Suppressor macrophage treated with lipopolysaccharide for 4 hours (primary cell): ENCODE measurements at regions not wholly inside any gene's neighbourhood (a gene's known extent, or its start where the extent isn't known, plus 50 kb on each side); places are given as distances from the start of the nearest gene placed in this dataset.

Source experiments
- DNase-seq: peaks from one replicate; pipeline ENCODE4 v3.0.0-alpha.2; 2020

DNA sequence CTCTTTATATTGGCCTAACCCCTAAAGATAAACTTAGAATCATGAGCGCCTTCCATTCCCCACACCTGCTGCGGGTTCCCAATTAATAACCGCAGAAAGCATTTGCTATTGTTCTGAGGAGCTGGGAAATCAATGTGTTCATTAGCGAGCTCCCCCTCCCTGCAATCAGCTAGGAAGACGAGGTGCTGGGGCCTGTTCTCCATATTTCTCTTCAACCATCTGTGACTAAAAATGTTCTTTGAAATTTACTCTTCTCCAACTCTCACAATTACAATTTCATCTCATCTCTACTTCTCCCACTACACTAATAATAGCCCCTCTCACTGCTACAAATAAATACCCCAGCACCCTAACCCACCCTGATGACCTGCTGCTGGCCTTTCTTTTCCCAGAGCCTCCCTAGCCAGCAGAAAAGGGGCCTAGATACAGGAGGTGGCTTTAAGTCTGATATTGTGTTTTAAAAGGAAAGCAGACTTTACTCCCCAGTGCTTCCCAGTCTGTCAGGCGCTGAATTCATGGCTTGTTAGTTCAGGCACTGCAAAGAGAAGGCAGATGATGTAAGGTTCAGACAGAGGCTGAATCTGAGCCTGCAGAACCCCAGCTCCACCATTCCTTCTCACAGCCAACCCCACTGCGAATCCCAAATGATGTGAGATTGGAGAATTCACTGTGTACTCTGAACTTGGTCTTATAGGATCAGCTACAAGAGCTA, 477.5 kb upstream of the DAB1 start:
- DNase-seq: no peak

- no peak for DNase-seq
Measured at GRCh38 chr1:57898531-57898930, 474.7 kb upstream of the DAB1 start.

GRCh38 chr1:57897581-57897980, 473.7 kb upstream of the DAB1 start:
- DNase-seq: no peak

GRCh38 chr1:57894315-57894714, 470.5 kb upstream of the DAB1 start:
- no peak for DNase-seq

DNA sequence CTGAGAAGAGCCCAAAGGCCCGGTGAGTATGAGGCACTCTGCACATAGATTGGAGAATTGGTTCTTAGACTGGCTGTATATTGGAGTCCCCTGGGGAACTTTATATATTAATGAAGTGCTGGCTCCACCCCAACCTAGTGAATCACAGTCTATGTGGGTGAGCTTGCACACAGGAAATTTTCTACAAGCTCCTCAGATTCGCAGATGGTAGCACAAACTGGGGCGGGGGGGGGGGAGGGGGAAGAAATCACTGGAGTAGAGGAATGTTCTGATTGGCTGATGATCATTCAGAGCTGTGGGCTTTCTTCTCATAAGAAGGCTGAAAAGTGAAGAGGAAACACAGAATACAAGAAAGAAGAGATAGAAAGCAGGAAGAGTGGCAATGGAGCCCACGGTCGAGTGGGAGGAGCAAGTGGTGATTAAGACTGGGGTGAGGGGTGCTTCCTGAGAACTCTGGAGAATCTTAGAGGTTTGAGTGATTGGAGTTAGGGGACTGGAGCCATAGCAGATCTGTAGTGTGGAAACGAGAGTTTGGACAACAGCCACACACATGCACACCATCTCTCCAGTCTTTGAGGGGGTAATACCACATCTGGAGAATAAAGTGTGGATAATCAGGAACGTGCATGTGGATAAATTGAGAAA, 465.9 kb upstream of the DAB1 start:
- no peak for DNase-seq

- DNase-seq: no peak
Measured at GRCh38 chr1:57887964-57888491, 464.2 kb upstream of the DAB1 start.

DNA sequence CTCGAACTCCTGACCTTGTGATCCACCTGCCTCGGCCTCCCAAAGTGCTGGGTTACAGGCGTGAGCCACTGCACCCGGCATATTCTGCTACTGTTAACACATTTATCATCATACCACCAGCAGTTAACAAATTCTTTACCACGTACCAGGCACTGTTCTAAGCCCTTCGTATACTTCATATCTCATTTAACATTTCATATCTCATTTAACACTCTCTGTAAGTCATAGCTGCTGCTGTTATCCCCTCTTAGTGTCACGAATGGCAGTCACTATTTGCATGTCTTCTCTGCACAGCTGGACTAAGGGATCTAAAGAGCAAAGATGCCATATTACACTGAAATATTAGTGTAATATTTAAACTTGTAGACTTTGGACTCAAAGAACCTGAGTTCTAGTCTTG, 462.5 kb upstream of the DAB1 start:
- no peak for DNase-seq

DNA sequence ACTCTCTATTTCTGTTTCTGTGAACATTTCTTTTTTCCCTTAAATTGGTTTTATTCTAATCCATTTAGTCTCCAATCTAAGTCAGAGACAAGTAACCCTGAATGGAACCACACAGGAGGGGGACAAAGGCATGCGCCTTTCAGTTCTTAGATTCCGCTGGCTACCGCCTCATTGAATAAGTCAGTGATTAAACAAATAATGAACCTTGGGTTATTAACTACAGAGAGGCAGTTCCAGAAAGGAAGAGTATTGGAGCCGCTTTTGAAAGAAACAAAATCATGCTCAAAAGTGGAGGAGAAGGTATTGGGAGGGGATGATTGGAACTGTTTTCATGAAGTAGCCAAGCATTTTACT, 459.8 kb upstream of the DAB1 start:
- no peak for DNase-seq

GRCh38 chr1:57882934-57883641, 459.2 kb upstream of the DAB1 start:
- DNase-seq: no peak

GRCh38 chr1:57882072-57882471, 458.2 kb upstream of the DAB1 start:
- no peak for DNase-seq

DNA sequence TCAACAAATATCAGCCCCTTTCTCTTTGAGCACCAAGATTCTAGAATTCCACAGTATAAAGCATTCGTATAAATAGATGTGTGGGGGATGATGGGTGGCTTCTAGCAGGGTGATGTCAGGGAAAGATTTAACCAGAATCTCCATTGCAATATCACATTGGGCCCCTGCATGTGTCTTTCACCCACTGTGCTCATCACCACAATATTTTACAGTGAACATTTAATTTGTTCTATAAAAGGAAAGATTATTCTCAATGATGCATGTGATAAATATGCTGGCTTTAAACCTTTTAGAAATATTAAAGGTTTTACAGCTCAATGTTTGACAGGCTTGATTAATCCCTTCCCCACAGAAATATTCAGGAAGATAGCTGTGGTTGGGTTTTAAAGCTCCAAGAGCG, 457.8 kb upstream of the DAB1 start:
- no peak for DNase-seq

DNA sequence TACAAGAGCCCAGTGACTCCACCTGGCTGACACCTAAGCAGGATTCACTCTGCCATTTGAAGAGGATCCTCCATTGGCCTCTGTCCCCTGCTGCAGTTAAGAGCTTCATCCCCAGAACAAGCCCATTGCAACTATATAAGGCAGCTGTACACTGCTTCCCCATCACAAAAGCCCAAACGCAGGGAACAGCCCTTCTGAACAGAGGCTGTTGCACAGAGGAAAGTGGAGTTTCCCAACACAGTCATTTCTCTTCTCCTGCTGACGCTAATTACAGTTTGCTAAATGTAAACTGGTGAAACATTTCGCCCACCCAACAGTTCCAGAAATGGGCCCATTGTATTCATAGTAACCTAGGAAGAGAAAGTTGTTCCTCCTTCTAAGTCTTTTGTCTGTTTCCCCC, 455.8 kb upstream of the DAB1 start:
- DNase-seq: no peak

GRCh38 chr1:57874418-57874877, 450.6 kb upstream of the DAB1 start:
- DNase-seq: no peak

GRCh38 chr1:57872913-57873312, 449.1 kb upstream of the DAB1 start:
- DNase-seq: no peak

- DNase-seq: no peak
Measured at GRCh38 chr1:57868908-57869307, 445.0 kb upstream of the DAB1 start.

DNA sequence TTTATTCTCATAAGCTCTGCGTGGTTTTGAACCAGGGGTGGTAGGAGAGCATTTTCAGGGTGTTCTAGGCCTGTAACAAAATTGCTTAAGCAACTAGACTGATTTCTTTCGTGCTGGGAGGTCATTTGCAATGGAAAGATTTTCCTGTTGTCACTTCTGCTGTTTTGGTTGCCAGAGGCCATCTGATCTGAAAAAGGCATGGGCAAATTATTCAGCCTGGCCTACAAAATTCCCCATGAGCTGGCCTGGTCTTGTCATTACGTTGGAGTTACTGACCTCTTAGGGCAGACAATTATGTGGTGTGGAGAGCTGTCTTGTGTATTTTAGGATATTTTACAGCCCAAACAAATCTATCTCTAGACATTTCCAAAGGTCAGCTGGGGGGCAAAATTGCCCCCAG, 444.4 kb upstream of the DAB1 start:
- DNase-seq: no peak

GRCh38 chr1:57866998-57867397, 443.1 kb upstream of the DAB1 start:
- no peak for DNase-seq

DNA sequence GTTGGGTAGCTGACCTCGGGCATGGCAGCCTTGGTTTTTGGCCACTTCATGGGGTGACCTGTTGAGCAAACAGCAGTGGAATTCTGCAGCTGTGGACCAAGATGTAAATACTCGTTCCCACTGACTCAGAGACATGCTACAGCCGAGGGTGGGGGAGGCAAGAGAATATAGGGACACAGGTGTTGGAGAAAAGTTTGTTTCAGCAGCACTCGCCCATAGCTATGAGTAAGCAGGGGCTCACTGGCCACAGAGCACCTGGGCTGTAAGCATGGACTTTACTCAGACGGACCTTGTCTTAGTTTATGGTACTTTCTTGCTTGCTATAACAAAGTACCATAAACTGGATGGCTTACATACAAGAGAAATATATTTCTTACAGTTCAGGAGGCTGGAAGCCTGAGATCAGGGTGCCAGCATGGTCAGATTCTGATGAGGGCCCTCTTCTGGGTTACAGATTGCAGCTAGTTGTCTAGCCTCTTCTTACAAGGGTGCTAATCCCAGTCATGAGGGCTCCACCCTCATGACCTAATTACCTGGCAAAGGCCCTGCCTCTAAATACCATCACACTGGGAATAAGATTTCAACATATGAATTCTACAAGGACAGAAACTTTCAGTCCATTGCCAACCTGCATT, 437.2 kb upstream of the DAB1 start:
- DNase-seq: no peak

- DNase-seq: no peak
Measured at GRCh38 chr1:57860325-57860724, 436.5 kb upstream of the DAB1 start.

- DNase-seq: no peak
Measured at GRCh38 chr1:57858740-57859139, 434.9 kb upstream of the DAB1 start.

DNA sequence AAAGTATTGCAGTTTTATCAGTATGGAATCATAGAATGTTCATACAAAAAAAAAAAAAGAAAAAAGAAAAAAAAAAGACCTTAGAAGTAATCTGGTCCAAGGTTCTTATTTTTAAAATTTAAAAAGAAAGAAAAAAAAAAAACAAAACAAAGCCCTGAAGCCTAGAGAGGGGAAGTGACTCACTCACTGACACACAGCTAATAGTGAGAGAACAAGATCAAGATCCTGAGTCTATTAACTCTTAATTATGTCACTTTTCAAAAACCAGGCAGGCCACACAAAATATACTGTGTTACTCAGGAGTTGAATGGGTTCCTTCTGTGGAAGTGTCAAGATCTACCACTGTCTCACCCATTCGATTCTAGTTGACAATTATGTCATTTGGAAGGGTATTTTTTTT, 433.9 kb upstream of the DAB1 start:
- no peak for DNase-seq

DNA sequence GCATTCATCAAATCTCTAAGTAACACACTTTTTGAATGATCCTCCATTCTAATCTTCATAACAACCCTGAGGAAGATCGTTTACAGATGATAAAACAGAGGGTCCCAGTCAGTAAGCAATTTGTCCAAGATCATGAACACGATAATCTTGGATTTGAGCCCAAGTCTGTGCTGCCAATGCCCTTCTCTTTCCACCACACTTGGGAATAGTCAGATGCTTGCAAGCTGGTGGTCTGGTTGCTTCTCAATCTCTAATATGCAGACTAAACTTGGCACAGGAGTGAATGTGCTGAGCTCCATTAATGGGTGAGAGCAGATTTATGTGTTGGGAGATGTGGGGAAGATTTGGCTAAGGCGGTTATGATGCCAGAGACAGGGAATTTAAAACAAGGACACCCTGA, 430.6 kb upstream of the DAB1 start:
- DNase-seq: no peak

DNA sequence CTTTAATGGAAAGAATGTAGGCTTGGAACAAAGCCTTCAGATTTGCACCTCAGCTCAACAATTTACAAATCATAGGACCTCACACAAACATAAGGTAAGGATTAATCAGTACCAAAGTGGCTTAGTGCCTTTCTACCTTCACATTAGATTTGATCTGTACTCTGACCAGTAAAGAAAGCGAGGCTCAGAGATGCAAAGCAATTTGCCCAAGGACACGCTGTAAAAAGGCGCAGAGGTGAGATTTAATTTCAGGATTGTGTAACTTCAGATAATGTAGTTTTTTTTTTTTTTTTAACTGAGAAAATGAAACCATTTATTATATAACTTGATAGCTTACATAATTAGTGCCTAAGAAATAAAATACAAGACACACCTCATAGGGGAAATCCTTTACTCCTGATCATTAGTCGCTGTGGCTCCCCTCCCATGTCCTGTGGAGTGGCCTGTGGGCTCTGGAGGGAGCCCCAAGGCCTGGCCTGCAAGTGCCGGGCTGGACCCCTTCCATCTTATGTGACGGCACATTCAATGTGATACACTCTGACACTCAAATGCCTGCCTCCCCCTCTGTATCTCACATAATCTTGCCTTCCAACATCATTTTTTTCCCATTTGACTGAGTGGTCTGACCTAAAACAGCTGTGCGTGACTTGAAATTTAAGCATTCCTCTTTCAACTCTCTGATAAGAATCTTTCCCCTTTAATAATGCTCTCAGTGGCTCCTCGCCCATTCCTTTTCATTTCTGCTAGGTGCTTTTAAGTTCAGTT, 426.5 kb upstream of the DAB1 start:
- no peak for DNase-seq
